ENCODE measurements at regions not wholly inside any gene's neighbourhood (a gene's known extent, or its start where the extent isn't known, plus 50 kb on each side); places are given as distances from the start of the nearest gene placed in this dataset.

DNA sequence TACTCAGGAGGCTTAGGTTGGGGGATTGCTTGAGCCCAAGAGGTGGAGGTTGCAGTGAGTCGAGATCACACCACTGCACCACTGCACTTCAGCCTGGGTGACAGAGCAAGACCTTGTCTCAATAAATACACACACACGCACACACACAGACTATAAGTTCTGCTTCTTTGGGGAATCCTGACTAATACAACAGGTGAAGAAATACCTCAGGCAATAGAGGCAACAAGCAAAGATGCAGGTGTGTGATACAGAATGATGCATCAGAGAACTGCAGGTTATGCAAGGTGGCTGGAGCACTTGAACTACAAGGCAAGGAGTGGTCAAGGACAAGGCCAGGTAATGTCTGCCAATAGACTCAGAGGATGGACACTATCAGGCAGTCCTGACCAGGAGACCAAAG is 117.6 kb upstream of the ZNF678 start:
- TF ChIP-seq CTCF (IDR thresholded peaks at IDR 0.05) (no peak), POLR2A (IDR thresholded peaks at IDR 0.05) (no peak)
